HepG2 (cell line): ENCODE measurements at regions not wholly inside any gene's neighbourhood (a gene's known extent, or its start where the extent isn't known, plus 50 kb on each side); places are given as distances from the start of the nearest gene placed in this dataset.

Experiments
- ATAC-seq: fragments of 200-7000 bp; cut with Tn5 transposase; 3 replicates; pipeline ENCODE4 v1.9.1; 2020; ENCODE audit warnings: mild to moderate bottlenecking, moderate library complexity
- BruUV-seq: library from RNA; stranded (reverse); fragments of 400-500 nt; replicated peaks from 2 replicates; lab custom pipeline; 2021; lab: Mats Ljungman, UMichigan
- CTCF ChIA-PET: fragments of 300-600 bp; formaldehyde crosslinking; extraction: SDS; loops from one replicate; lab custom pipeline; 2021; ENCODE audit warnings: low total read pairs, inconsistent platforms, low intra/inter-chr PET ratio; lab: Yijun Ruan, JAX
- POLR2A ChIA-PET: fragments of 350-600 bp; sonication (Branson Sonifier 250); formaldehyde crosslinking; loops from one replicate; lab custom pipeline; 2020; ENCODE audit warnings: antibody characterized with exemption, inconsistent platforms; lab: Yijun Ruan, JAX
- DNase-seq: peaks from one replicate; pipeline ENCODE4 v3.0.0-alpha.2; 2015; ENCODE audit warnings: low spot score
- FAIRE-seq: peaks from 3 replicates; lab custom pipeline; 2011; peaks lifted over from hg19 to GRCh38; lab: Jason Lieb, UNC
- H2AFZ ChIP-seq: one replicate; pipeline ENCODE4 v1.6.1; 2011; ENCODE audit warnings: low read length, inconsistent platforms
- H3K27ac ChIP-seq: fragments of 300-600 bp; 3 replicates; pipeline ENCODE4 v1.8.0; 2011; ENCODE audit warnings: mixed run types, mild to moderate bottlenecking, mixed read lengths, low read length, inconsistent platforms; ENCODE audit not compliant: insufficient read depth; ENCODE audit errors: extremely low read length
- H3K27me3 ChIP-seq, 2 experiments: fragments of 200-600 bp in 1 of 2; 2 replicates in 1 of 2; 3 replicates in 1 of 2; pipeline versions ENCODE4 v1.6.0 to v1.8.0; 2011; ENCODE audit warnings: low read length in 2 of 2, mild to moderate bottlenecking in 2 of 2, moderate library complexity in 2 of 2, inconsistent platforms in 1 of 2; ENCODE audit not compliant: insufficient read depth in 2 of 2, control insufficient read depth in 1 of 2
- H3K36me3 ChIP-seq, 2 experiments: fragments of 200-600 bp in 1 of 2; replicated peaks in 1 of 2; 2 replicates in 1 of 2; 3 replicates in 1 of 2; pipeline versions ENCODE4 v1.5.1 to v1.8.0; 2011; ENCODE audit warnings: low read length in 2 of 2, inconsistent platforms in 1 of 2; ENCODE audit not compliant: insufficient read depth in 2 of 2, control insufficient read depth in 1 of 2
- H3K4me1 ChIP-seq: 2 replicates; pipeline ENCODE4 v1.5.1; 2012; ENCODE audit warnings: low read length, inconsistent platforms; ENCODE audit not compliant: insufficient read depth
- H3K4me2 ChIP-seq: 2 replicates; pipeline ENCODE4 v1.6.0; 2011; ENCODE audit warnings: low read depth, low read length, inconsistent platforms
- H3K4me3 ChIP-seq, 3 experiments: fragments of 200-600 bp in 1 of 3; sonication (generic), shearing (Covaris generic) in 1 of 3; replicated peaks in 1 of 3; 2 replicates each; pipeline ENCODE4 v1.5.1; 2011 to 2016; ENCODE audit warnings: low read length in 3 of 3, inconsistent platforms in 2 of 3, low read depth in 2 of 3, mild to moderate bottlenecking in 2 of 3, control low read depth in 1 of 3, mixed read lengths in 1 of 3; ENCODE audit not compliant: insufficient read depth in 1 of 3
- H3K79me2 ChIP-seq: one replicate; pipeline ENCODE4 v1.6.1; 2011; ENCODE audit warnings: low read length, inconsistent platforms; ENCODE audit not compliant: insufficient read depth
- H3K9ac ChIP-seq: 2 replicates; pipeline ENCODE4 v1.6.0; 2011; ENCODE audit warnings: mild to moderate bottlenecking, low read depth, low read length, inconsistent platforms; ENCODE audit not compliant: insufficient read depth
- H3K9me3 ChIP-seq: 2 replicates; pipeline ENCODE4 v1.5.1; 2012; ENCODE audit warnings: mild to moderate bottlenecking, low read length
- H4K20me1 ChIP-seq: 2 replicates; pipeline ENCODE4 v1.6.0; 2011; ENCODE audit warnings: inconsistent platforms, mild to moderate bottlenecking, low read length, moderate library complexity; ENCODE audit not compliant: insufficient read depth
- ARHGAP35 ChIP-seq: sonication (generic); formaldehyde crosslinking; IDR thresholded peaks from 2 replicates; pipeline ENCODE4 v1.9.0; 2022; ENCODE audit warnings: mild to moderate bottlenecking, inconsistent platforms, moderate library complexity, missing genetic modification reagents, borderline replicate concordance
- GATAD1 ChIP-seq: IDR thresholded peaks from 2 replicates; pipeline ENCODE4 v1.6.1; 2016; ENCODE audit warnings: missing genetic modification reagents, missing compliant biosample characterization
- KDM3A ChIP-seq: IDR thresholded peaks from 2 replicates; pipeline ENCODE4 v1.6.1; 2018; ENCODE audit warnings: low read depth, missing compliant biosample characterization
- KDM5A ChIP-seq: fragments of 200-600 bp; sonication (generic); IDR thresholded peaks from 2 replicates; pipeline ENCODE4 v1.7.0; 2018; ENCODE audit warnings: antibody characterized with exemption, mild to moderate bottlenecking, low read length, borderline replicate concordance
- MAZ ChIP-seq, 2 experiments: sonication (generic) in 1 of 2; formaldehyde crosslinking in 1 of 2; IDR thresholded peaks; 2 replicates each; pipeline versions ENCODE4 v1.5.0 to v1.6.1; 2012 to 2020; ENCODE audit warnings: low read depth in 2 of 2, mild to moderate bottlenecking in 2 of 2, borderline replicate concordance in 1 of 2, improper control_type of control experiment in 1 of 2, low read length in 1 of 2, missing genetic modification reagents in 1 of 2, moderate library complexity in 1 of 2
- SP1 ChIP-seq, 2 experiments: fragments of 450-650 bp in 1 of 2; sonication (generic) in 1 of 2; formaldehyde crosslinking in 1 of 2; IDR thresholded peaks; 2 replicates each; pipeline versions ENCODE4 v1.4.0 to v1.6.1; 2016 to 2020; ENCODE audit warnings: missing genetic modification reagents in 1 of 2
- ZNF20 ChIP-seq: sonication (generic); formaldehyde crosslinking; IDR thresholded peaks from 2 replicates; pipeline ENCODE4 v1.4.0; 2020; ENCODE audit warnings: mild to moderate bottlenecking, moderate library complexity, missing genetic modification reagents
- ZNF83 ChIP-seq: sonication (generic); formaldehyde crosslinking; IDR thresholded peaks from 2 replicates; pipeline ENCODE4 v1.4.0; 2020; ENCODE audit warnings: missing genetic modification reagents, mild to moderate bottlenecking, borderline replicate concordance
- in situ Hi-C: cut with HindIII; loops from 2 replicates; pipeline ENCODE4 v1.10.0; 2017; ENCODE audit warnings: low pct_unique_long_range_greater_than_20kb; ENCODE audit not compliant: extremely low pct_ligation_motif_present
- intact Hi-C: fragments of 100-400 bp; cut with micrococcal nuclease; formaldehyde crosslinking; loops from one replicate; pipeline ENCODE4 v1.10.0; 2022; ENCODE audit not compliant: unreplicated experiment
- TF ChIP-seq, protein P1 (sequence below): sonication (generic); formaldehyde crosslinking; IDR thresholded peaks from 2 replicates; pipeline ENCODE4 v1.5.1; 2020; ENCODE audit warnings: mild to moderate bottlenecking, missing genetic modification reagents, moderate library complexity
- TF ChIP-seq, protein P2 (sequence below): IDR thresholded peaks from 2 replicates; pipeline ENCODE4 v1.6.1; 2012; ENCODE audit warnings: inconsistent platforms
- TF ChIP-seq, protein P3 (sequence below): sonication (generic); formaldehyde crosslinking; IDR thresholded peaks from 2 replicates; pipeline ENCODE4 v1.5.0; 2020; ENCODE audit warnings: mild to moderate bottlenecking, missing genetic modification reagents
- TF ChIP-seq, protein P4 (sequence below): sonication (generic); formaldehyde crosslinking; IDR thresholded peaks from 2 replicates; pipeline ENCODE4 v1.4.0; 2020; ENCODE audit warnings: missing genetic modification reagents, borderline replicate concordance
- TF ChIP-seq, protein P5 (sequence below): sonication (generic); formaldehyde crosslinking; IDR thresholded peaks from 2 replicates; pipeline ENCODE4 v1.8.0; 2022; ENCODE audit warnings: missing genetic modification reagents, low read depth, mild to moderate bottlenecking, borderline replicate concordance

DNA sequence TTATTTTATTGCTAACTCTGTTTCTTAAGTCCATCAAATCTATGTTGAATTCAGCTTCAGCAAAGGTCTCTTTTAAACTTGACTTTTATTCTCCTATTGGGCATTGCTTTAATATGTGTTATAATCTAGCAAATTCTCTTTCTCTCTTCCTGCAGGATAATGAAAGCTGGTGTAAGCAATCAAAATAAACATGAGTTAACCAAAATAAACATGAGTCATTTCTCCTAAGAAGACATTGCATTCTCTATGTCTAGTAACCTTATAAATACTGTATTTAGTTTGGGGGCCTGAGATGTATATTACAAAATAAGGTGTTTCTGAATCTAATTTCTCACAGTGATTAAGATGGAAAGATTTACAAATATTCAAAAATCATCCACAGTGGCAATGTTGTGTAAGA lies 739.1 kb upstream of the ATXN7L3B start:
- DNase-seq, result no peak
- TF ChIP-seq, protein P1, sequence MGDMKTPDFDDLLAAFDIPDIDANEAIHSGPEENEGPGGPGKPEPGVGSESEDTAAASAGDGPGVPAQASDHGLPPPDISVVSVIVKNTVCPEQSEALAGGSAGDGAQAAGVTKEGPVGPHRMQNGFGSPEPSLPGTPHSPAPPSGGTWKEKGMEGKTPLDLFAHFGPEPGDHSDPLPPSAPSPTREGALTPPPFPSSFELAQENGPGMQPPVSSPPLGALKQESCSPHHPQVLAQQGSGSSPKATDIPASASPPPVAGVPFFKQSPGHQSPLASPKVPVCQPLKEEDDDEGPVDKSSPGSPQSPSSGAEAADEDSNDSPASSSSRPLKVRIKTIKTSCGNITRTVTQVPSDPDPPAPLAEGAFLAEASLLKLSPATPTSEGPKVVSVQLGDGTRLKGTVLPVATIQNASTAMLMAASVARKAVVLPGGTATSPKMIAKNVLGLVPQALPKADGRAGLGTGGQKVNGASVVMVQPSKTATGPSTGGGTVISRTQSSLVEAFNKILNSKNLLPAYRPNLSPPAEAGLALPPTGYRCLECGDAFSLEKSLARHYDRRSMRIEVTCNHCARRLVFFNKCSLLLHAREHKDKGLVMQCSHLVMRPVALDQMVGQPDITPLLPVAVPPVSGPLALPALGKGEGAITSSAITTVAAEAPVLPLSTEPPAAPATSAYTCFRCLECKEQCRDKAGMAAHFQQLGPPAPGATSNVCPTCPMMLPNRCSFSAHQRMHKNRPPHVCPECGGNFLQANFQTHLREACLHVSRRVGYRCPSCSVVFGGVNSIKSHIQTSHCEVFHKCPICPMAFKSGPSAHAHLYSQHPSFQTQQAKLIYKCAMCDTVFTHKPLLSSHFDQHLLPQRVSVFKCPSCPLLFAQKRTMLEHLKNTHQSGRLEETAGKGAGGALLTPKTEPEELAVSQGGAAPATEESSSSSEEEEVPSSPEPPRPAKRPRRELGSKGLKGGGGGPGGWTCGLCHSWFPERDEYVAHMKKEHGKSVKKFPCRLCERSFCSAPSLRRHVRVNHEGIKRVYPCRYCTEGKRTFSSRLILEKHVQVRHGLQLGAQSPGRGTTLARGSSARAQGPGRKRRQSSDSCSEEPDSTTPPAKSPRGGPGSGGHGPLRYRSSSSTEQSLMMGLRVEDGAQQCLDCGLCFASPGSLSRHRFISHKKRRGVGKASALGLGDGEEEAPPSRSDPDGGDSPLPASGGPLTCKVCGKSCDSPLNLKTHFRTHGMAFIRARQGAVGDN (CRISPR knock-in tag), result no peak
- TF ChIP-seq, protein P2, sequence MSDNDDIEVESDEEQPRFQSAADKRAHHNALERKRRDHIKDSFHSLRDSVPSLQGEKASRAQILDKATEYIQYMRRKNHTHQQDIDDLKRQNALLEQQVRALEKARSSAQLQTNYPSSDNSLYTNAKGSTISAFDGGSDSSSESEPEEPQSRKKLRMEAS, result no peak
- TF ChIP-seq GATAD1 (CRISPR knock-in tag), result no peak
- TF ChIP-seq, protein P3, sequence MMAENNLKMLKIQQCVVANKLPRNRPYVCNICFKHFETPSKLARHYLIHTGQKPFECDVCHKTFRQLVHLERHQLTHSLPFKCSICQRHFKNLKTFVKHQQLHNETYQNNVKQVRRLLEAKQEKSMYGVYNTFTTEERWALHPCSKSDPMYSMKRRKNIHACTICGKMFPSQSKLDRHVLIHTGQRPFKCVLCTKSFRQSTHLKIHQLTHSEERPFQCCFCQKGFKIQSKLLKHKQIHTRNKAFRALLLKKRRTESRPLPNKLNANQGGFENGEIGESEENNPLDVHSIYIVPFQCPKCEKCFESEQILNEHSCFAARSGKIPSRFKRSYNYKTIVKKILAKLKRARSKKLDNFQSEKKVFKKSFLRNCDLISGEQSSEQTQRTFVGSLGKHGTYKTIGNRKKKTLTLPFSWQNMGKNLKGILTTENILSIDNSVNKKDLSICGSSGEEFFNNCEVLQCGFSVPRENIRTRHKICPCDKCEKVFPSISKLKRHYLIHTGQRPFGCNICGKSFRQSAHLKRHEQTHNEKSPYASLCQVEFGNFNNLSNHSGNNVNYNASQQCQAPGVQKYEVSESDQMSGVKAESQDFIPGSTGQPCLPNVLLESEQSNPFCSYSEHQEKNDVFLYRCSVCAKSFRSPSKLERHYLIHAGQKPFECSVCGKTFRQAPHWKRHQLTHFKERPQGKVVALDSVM (CRISPR knock-in tag), result no peak
- TF ChIP-seq, protein P4, sequence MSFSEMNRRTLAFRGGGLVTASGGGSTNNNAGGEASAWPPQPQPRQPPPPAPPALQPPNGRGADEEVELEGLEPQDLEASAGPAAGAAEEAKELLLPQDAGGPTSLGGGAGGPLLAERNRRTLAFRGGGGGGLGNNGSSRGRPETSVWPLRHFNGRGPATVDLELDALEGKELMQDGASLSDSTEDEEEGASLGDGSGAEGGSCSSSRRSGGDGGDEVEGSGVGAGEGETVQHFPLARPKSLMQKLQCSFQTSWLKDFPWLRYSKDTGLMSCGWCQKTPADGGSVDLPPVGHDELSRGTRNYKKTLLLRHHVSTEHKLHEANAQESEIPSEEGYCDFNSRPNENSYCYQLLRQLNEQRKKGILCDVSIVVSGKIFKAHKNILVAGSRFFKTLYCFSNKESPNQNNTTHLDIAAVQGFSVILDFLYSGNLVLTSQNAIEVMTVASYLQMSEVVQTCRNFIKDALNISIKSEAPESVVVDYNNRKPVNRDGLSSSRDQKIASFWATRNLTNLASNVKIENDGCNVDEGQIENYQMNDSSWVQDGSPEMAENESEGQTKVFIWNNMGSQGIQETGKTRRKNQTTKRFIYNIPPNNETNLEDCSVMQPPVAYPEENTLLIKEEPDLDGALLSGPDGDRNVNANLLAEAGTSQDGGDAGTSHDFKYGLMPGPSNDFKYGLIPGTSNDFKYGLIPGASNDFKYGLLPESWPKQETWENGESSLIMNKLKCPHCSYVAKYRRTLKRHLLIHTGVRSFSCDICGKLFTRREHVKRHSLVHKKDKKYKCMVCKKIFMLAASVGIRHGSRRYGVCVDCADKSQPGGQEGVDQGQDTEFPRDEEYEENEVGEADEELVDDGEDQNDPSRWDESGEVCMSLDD (CRISPR knock-in tag), result no peak
- TF ChIP-seq KDM5A, result no peak
- no peak for TF ChIP-seq ARHGAP35 (CRISPR knock-in tag)
- no peak for TF ChIP-seq SP1 (IDR thresholded peaks at IDR 0.05)
- no peak for TF ChIP-seq SP1 (CRISPR knock-in tag; IDR thresholded peaks at IDR 0.05)
- TF ChIP-seq KDM3A (CRISPR knock-in tag), result no peak
- TF ChIP-seq, protein P5, sequence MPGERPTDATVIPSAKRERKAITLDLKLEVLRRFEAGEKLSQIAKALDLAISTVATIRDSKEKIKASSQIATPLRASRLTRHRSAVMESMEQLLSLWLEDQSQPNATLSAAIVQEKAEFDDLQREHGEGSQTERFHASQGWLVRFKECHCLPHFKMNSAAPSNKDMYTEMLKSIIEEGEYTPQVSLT (CRISPR knock-in tag), result no peak
- no peak for TF ChIP-seq ZNF83 (CRISPR knock-in tag)
- no peak for TF ChIP-seq MAZ (IDR thresholded peaks at IDR 0.05; ENCODE audit: borderline replicate concordance, low read depth, low read length)
- no peak for TF ChIP-seq MAZ (CRISPR knock-in tag; IDR thresholded peaks at IDR 0.05; ENCODE audit: low read depth)
- no peak for TF ChIP-seq ZNF20 (CRISPR knock-in tag)

More for the DNA sequence above, 739.1 kb upstream of the ATXN7L3B start:
- Histone ChIP-seq H3K36me3 (no peaks in the 10 kb centered on the region), H2AFZ (no peak overlapping the region), H3K4me1 (no peaks in the 10 kb centered on the region), H3K9ac (no peak overlapping the region), H4K20me1 (no peaks in the 10 kb centered on the region), H3K79me2 (no peaks in the 10 kb centered on the region), H3K27ac (no peak overlapping the region), H3K27me3 (no peaks in the 10 kb centered on the region), H3K4me3 (no peak overlapping the region), H3K4me2 (no peak overlapping the region), H3K9me3 (peaks cover 70% of the 10 kb centered on the region)
- POLR2A ChIA-PET, result no interaction called here
- no TSS peak for BruUV-seq
- intact Hi-C loops, result no loop called here
- ATAC-seq, result no peak
- CTCF ChIA-PET, result no interaction called here
- no peak for FAIRE-seq
- in situ Hi-C loops, result no loop called here
